HEK293T (cell line): ENCODE measurements at regions not wholly inside any gene's neighbourhood (a gene's known extent, or its start where the extent isn't known, plus 50 kb on each side); places are given as distances from the start of the nearest gene placed in this dataset.

Experiments used
- CTCF ChIA-PET: fragments of 350-600 bp; formaldehyde crosslinking; extraction: SDS; loops from one replicate; lab custom pipeline; 2021; ENCODE audit warnings: antibody characterized with exemption, inconsistent platforms; lab: Yijun Ruan, JAX
- POLR2A ChIA-PET: fragments of 350-600 bp; formaldehyde crosslinking; extraction: SDS; loops from one replicate; lab custom pipeline; 2020; ENCODE audit warnings: antibody characterized with exemption, inconsistent platforms; lab: Yijun Ruan, JAX
- DNase-seq: peaks from one replicate; pipeline ENCODE4 v3.0.0; 2012; ENCODE audit warnings: mixed read lengths; ENCODE audit errors: extremely low spot score
- ARNT ChIP-seq: fragments of 450-650 bp; IDR thresholded peaks from 2 replicates; pipeline ENCODE4 v1.6.1; 2017; ENCODE audit warnings: mild to moderate bottlenecking
- BHLHE40 ChIP-seq: fragments of 450-650 bp; IDR thresholded peaks from 2 replicates; pipeline ENCODE4 v1.6.1; 2016; ENCODE audit warnings: mild to moderate bottlenecking, moderate library complexity, borderline replicate concordance
- CTBP1 ChIP-seq: fragments of 450-650 bp; IDR thresholded peaks from 2 replicates; pipeline ENCODE4 v1.6.1; 2016; ENCODE audit warnings: borderline replicate concordance
- ELF4 ChIP-seq: fragments of 450-650 bp; IDR thresholded peaks from 2 replicates; pipeline ENCODE4 v1.6.1; 2017; ENCODE audit warnings: antibody characterized with exemption
- FOXA1 ChIP-seq: fragments of 450-650 bp; IDR thresholded peaks from 2 replicates; pipeline ENCODE4 v1.6.1; 2016; ENCODE audit warnings: mild to moderate bottlenecking
- FOXK2 ChIP-seq: fragments of 450-650 bp; IDR thresholded peaks from 2 replicates; pipeline ENCODE4 v1.6.1; 2016; ENCODE audit warnings: mild to moderate bottlenecking
- FOXM1 ChIP-seq: fragments of 450-650 bp; IDR thresholded peaks from 2 replicates; pipeline ENCODE4 v1.6.1; 2017; ENCODE audit warnings: mild to moderate bottlenecking, borderline replicate concordance
- HDGF ChIP-seq: fragments of 450-650 bp; IDR thresholded peaks from 2 replicates; pipeline ENCODE4 v1.6.1; 2017; ENCODE audit warnings: antibody characterized with exemption, borderline replicate concordance
- L3MBTL2 ChIP-seq: fragments of 450-650 bp; conservative IDR thresholded peaks from 2 replicates; pipeline ENCODE4 v1.6.1; 2016; ENCODE audit warnings: mild to moderate bottlenecking
- LEF1 ChIP-seq: fragments of 450-650 bp; IDR thresholded peaks from 2 replicates; pipeline ENCODE4 v1.6.1; 2017; ENCODE audit warnings: mild to moderate bottlenecking, borderline replicate concordance
- NFRKB ChIP-seq: fragments of 450-650 bp; IDR thresholded peaks from 2 replicates; pipeline ENCODE4 v1.6.1; 2016; ENCODE audit warnings: mild to moderate bottlenecking, moderate library complexity
- SP1 ChIP-seq: fragments of 450-650 bp; IDR thresholded peaks from 2 replicates; pipeline ENCODE4 v1.6.1; 2017
- SUZ12 ChIP-seq: fragments of 450-650 bp; IDR thresholded peaks from 2 replicates; pipeline ENCODE4 v1.6.1; 2016; ENCODE audit warnings: mild to moderate bottlenecking
- TARDBP ChIP-seq: fragments of 450-650 bp; IDR thresholded peaks from 2 replicates; pipeline ENCODE4 v1.6.1; 2016
- ZNF384 ChIP-seq: fragments of 450-650 bp; IDR thresholded peaks from 2 replicates; pipeline ENCODE4 v1.6.1; 2016
- TF ChIP-seq, protein P1 (sequence below): fragments of 450-650 bp; IDR thresholded peaks from 2 replicates; pipeline ENCODE4 v1.6.1; 2016

DNA sequence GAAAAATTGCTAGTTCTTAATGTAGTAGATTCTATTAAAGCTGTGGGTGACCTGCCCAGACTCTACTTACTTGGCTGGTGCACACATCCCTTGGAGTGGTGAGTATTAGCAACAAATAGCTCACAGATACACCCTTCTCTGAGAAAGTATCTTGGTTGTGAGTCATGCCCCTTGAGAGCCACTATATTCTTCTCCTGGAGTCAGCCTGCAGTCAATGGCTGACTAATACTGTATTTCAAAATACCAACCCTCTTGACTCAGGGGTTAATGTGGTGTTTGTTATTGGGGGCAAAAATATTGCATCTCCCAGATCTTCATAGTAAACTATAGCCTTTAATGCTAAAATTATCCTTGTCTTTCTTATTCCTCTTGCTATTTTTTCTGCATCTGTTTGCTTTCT lies 354.9 kb downstream of the BMPER start:
- ChIA-PET CTCF (interaction anchor here (0.6 to 0.7 kb wide), 3 partner anchors 20 to 1252 kb away, joined by 3 to 6 read pairs (median 3); no protein-coding TSS in a partner anchor), POLR2A (no interaction called here)
- DNase-seq: no peak
- TF ChIP-seq ARNT (no peak), SUZ12 (no peak), NFRKB (no peak), SP1 (no peak), ELF4 (no peak), FOXM1 (no peak), FOXA1 (no peak), TARDBP (no peak), ZNF384 (no peak), FOXK2 (no peak), L3MBTL2 (no peak), HDGF (no peak), LEF1 (no peak), CTBP1 (no peak), BHLHE40 (no peak)
- TF ChIP-seq, protein P1, sequence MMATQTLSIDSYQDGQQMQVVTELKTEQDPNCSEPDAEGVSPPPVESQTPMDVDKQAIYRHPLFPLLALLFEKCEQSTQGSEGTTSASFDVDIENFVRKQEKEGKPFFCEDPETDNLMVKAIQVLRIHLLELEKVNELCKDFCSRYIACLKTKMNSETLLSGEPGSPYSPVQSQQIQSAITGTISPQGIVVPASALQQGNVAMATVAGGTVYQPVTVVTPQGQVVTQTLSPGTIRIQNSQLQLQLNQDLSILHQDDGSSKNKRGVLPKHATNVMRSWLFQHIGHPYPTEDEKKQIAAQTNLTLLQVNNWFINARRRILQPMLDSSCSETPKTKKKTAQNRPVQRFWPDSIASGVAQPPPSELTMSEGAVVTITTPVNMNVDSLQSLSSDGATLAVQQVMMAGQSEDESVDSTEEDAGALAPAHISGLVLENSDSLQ: no peak

DNA sequence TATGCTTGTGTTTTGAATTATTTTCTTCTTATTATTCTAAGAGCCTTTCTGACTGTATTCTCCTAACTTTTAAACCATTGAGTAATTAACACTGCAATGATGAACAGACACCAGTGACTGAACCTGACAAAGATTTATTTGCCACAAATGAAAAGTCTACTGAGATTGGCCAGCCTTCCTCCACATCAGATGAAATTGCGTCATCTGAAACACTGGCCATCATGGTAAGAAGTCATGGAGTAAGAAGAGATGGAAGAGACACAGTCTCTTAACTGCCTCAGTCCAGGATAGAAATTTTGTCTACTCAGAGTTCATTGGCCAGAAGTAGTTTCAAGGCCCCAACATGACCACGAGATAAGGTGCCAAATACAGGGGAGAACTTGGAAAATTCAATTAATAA lies 357.8 kb downstream of the BMPER start:
- TF ChIP-seq TARDBP (no peak), ZNF384 (no peak), HDGF (no peak), FOXM1 (no peak)
- ChIA-PET CTCF (no interaction called here), POLR2A (no interaction called here)
- no peak for DNase-seq

DNA sequence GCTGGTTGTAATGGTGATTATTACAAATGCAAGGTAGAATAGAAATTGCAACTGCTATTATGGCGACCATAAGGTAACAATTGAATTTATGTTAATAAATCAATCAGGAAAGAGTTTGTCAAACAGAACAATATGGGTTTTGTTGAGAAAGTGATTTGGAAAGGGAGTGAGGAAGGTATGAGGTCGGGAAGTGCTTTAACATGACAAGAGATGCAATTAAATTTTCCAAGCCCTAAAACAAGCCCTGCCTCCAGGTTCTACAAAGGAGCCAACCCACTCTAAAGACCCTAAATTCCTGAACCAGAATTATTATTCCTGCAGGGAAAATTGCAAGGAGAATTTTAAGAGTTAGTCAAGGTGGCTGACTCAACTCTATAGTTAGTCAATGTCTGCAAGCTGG lies 363.7 kb downstream of the BMPER start:
- TF ChIP-seq BHLHE40 (no peak), FOXA1 (no peak), TARDBP (no peak), ARNT (no peak), L3MBTL2 (no peak), SP1 (no peak), SUZ12 (no peak), ELF4 (no peak), ZNF384 (no peak), FOXK2 (no peak), FOXM1 (no peak), LEF1 (no peak), HDGF (no peak), NFRKB (no peak), CTBP1 (no peak)
- TF ChIP-seq, protein P1: no peak
- no peak for DNase-seq
- CTCF ChIA-PET: no interaction called here
- POLR2A ChIA-PET: no interaction called here

DNA sequence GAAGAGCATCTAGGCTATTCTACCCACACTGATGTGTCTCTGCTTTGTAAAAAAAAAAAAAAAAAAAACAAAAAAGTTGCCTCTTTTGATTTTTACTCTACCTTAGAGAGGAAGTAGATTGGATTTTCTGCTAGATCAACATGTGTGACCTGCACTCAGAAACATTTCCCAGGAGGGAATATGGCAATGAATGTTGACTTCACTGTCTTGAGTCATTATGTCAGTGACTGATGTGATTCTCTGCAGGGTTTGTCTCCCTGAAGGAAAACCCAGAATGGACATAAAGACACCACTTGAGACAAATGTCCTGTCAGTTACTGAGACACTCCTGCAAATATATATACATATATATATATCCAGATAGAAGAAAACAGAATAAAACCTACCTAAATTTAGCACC lies 370.3 kb downstream of the BMPER start:
- DNase-seq: no peak
- ChIA-PET CTCF (no interaction called here), POLR2A (no interaction called here)
- TF ChIP-seq FOXK2 (no peak), L3MBTL2 (no peak), FOXA1 (no peak), CTBP1 (no peak), TARDBP (no peak), HDGF (no peak), ZNF384 (no peak), LEF1 (no peak), BHLHE40 (no peak), ARNT (no peak), SUZ12 (no peak)
- TF ChIP-seq, protein P1: no peak

DNA sequence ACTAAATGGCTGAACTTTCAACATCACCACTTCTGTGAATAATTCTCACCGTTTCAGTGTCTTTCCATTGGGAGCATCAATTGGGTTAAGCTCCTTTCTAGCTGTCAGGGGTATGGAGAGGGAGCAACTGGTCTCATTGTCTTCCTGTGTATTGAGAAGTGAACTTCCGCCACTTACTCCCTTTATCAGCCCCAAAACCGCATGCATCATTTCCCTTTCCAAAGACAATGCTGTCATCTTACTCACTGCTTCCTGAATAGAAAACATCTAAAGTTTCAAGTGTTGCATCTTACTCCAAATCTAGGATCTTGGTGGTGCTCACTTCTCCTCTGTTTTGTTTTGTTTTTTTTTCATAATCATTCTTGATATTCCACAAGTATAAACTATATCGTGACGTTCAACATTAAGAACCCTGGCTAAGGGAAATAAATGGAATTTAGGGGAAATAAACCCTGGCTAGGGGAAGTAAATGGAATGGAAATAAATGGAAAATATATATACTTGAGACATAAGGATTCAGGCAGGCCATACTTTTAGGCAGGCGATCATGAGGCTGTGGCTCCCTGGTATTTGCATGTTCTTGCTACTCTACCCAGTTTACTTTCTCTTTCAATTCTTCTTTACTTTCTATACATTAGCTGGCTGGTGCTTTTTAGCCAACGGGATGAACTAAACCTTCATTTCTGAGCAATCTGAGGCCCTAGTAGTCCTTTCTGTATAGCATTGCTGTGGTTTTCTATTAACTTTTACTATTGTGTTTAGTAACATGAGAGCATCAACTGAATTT lies 371.9 kb downstream of the BMPER start:
- ChIA-PET CTCF (no interaction called here), POLR2A (no interaction called here)
- DNase-seq: no peak
- TF ChIP-seq HDGF (no peak), FOXM1 (no peak), TARDBP (no peak), CTBP1 (no peak), BHLHE40 (no peak), FOXA1 (no peak), ARNT (no peak), SUZ12 (no peak), ZNF384 (no peak), NFRKB (no peak), SP1 (no peak), LEF1 (no peak), L3MBTL2 (no peak), ELF4 (no peak), FOXK2 (no peak)
- TF ChIP-seq, protein P1: no peak

DNA sequence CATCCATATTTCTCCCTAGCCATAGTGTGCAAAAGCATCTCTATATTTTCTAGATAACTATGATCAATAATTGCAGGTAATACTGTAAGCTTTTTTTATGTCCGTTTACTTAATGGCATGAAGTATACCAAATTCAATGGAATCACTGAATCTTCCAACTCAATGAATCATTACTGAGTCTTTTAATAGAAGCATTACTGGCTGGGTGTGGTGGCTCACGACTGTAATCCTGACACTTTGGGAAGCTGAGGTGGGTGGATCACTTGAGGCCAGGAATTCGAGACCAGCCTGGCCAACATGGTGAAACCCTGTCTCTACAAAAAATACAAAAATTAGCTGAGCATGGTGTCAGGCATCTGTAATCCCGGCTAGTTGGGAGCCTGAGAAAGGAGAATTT lies 372.5 kb downstream of the BMPER start:
- no peak for TF ChIP-seq SUZ12
- TF ChIP-seq TARDBP: no peak
- TF ChIP-seq, protein P1: no peak
- TF ChIP-seq FOXA1: no peak
- TF ChIP-seq L3MBTL2: no peak
- no peak for TF ChIP-seq BHLHE40
- no peak for TF ChIP-seq FOXK2
- TF ChIP-seq ZNF384: no peak
- ChIA-PET POLR2A (no interaction called here), CTCF (no interaction called here)
- no peak for DNase-seq
